Hematopoietic multipotent progenitor cell treated with erythropoietin and hydrocortisone succinate and interleukin-3 and kit ligand, for 17 days (in vitro differentiated cells): ENCODE measurements at regions not wholly inside any gene's neighbourhood (a gene's known extent, or its start where the extent isn't known, plus 50 kb on each side); places are given as distances from the start of the nearest gene placed in this dataset.
"Not testable (repeated sequence)": the region's sequence is repeated elsewhere in the genome, so short reads cannot be mapped to it uniquely, and the experiment has no call there.

Source experiments
- DNase-seq: peaks from one replicate; pipeline ENCODE4 v3.0.0-alpha.2; 2015; ENCODE audit warnings: low spot score

DNA sequence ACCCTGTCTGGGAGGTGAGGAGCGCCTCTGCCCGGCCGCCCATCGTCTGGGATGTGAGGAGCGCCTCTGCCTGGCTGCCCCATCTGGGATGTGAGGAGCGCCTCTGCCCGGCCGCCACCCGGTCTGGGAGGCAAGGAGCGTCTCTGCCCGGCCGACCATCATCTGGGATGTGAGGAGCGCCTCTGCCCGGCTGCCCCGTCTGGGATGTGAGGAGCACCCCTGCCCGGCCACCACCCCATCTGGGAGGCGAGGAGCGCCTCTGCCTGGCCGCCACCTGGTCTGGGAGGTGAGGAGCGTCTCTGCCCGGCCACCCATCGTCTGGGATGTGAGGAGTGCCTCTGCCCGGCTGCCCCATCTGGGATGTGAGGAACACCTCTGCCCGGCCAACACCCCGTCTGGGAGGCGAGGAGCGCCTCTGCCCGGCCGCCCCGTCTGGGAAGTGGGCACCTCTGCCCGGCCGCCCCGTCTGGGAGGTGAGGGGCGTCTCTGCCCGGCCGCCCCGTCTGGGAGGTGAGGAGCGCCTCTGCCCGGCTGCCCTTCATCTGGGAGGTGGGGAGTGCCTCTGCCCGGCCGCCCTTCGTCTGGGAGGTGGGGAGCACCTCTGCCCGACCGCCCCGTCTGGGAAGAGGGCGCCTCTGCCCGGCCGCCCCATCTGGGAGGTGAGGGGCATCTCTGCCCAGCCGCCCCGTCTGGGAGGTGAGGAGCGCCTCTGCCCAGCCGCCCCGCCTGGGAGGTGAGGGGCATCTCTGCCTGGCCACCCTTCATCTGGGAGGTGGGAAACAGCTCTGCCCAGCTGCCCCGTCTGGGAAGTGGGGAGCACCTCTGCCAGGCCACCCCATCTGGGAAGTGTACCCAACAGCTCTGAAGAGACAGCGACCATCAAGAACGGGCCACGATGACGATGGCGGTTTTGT lies 399.7 kb downstream of the CAAP1 start:
- DNase-seq: not testable (repeated sequence)

- DNase-seq: not testable (repeated sequence)
Measured at GRCh38 chr9:26491922-26492607, 400.5 kb downstream of the CAAP1 start.

GRCh38 chr9:26483991-26484390 lies 408.6 kb downstream of the CAAP1 start:
- no peak for DNase-seq

DNA sequence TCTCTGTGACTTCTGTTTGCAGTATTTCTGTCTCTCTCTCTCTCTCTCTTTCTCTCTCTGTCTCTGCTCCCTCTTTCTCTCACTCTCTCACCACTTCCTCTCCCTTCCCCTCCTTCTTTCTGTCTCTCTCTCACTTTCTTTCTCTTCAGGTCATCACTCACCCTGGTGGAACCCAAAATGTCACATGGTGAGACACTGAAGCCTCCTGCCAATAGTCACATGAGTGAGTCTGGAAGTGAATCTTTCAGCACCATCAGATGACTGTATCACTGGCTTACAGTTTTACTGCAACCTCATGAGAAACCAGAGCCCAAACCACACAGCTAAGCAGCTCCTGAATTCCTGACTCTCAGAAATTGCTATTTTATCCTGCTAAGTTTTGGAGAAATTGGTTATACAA lies 414.6 kb downstream of the CAAP1 start:
- DNase-seq: no peak

DNA sequence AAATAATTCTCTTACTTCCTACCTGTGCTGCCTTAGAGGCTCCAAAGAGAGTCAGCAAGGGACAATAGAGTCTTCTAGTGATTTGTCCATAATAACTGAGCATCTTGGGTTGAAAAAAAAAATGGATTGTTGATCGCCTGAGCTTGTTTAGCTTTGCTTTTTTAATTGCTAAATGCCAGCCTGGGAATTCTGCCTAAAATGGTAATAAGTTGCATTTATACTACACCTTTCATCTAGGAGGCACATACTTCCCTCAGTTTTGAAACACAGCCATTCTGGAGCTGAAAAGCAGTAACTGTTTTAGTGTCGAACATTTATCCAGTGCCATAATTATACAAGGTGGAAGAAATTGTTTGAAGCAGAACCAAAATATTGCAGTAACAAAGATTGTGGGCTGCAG lies 421.3 kb downstream of the CAAP1 start:
- no peak for DNase-seq

- no peak for DNase-seq
Measured at GRCh38 chr9:26470284-26470683, 422.3 kb downstream of the CAAP1 start.

GRCh38 chr9:26463837-26464236 lies 428.8 kb downstream of the CAAP1 start:
- no peak for DNase-seq

GRCh38 chr9:26462751-26463150 lies 429.9 kb downstream of the CAAP1 start:
- DNase-seq: no peak

DNA sequence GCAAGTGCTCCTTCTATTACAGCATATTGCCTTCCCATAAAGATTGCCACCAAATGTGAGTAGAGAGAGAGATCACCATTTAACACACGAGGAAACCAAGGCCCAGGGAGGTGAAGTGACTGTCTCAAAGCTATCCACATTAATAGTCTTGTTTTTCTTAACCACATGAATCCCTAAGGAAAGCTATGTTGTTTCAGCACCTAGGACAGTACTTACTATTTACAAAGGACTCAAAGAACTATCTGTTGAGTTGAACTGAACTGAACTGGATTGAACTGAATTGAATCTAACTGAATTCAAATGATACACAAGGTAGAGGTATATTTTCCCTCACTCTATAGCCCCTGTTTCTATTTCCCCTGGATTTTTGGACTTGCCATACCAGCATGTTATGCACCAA lies 430.4 kb downstream of the CAAP1 start:
- DNase-seq: no peak

GRCh38 chr9:26460624-26461023 lies 432.0 kb downstream of the CAAP1 start:
- DNase-seq: no peak

- no peak for DNase-seq
Measured at GRCh38 chr9:26459959-26460358, 432.6 kb downstream of the CAAP1 start.

GRCh38 chr9:26458054-26458453 lies 434.5 kb downstream of the CAAP1 start:
- DNase-seq: no peak

DNA sequence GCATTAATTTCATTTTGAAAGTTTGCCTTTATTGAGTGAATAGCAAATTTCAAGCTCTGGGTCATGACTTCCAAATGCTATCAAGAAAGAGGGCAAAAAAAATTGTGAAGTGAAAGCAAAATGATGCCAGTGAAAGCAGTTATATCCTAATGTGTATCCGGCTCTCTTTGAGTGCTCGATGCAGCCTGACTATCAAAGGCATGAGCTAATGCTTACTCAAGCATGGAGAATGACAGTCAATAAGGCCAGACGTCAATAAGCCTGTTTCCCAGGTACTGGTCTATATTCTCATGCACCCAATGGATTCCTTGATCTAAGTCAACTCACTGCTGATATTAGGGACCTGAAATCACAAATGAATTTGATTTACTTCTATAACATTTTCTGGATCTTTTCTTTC lies 435.5 kb downstream of the CAAP1 start:
- no peak for DNase-seq

- no peak for DNase-seq
Measured at GRCh38 chr9:26439061-26439624, 453.5 kb downstream of the CAAP1 start.

GRCh38 chr9:26437056-26437711 lies 455.4 kb downstream of the CAAP1 start:
- no peak for DNase-seq

DNA sequence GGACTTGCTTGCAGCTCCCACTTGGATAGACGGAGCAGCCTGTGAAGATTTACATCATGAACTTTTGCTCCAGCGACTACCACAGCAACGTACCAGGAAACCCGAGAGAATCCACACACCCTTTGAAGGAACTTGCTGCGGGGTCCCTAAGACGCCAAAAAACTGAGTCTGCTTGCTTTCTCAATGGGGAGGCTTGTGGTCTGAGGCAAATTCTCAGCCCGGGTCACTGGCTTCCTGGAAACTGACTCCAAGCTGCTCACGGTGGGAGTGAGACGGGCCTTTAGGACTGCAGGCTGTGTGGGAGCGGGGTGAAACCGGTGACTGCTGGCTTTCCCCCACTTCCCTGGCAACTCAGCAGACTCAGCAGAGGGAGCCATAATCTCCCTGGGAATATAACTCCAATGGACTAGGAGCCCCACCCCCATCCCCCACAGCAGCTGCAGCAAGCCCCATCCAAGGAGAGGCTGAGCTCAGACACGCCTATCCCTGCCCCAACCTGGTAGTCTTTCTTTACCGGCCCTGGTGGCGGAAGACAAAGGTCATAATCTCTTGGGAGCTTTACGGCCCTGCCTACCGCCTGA lies 466.0 kb downstream of the CAAP1 start:
- DNase-seq: no peak

GRCh38 chr9:26418480-26418879 lies 474.1 kb downstream of the CAAP1 start:
- DNase-seq: no peak

DNA sequence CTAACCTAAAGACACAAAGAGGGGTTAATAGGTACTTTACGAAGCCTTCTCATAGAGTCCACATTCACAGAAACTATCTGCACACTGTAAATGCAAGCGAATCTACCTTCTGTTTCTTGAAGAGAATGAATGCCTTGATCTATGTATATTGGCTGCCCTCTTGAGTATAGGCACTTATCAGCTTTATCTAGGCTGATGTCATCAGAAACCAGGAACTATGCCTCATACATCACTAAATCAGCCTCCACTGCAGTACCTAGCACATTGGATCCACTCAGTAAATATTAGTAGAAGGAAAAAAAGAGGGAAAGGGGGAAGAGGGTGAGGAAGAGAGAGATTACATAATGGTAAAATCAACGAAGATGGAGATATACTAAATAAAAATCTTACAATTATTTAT lies 477.1 kb downstream of the CAAP1 start:
- no peak for DNase-seq

GRCh38 chr9:26413611-26414010 lies 479.0 kb downstream of the CAAP1 start:
- no peak for DNase-seq

DNA sequence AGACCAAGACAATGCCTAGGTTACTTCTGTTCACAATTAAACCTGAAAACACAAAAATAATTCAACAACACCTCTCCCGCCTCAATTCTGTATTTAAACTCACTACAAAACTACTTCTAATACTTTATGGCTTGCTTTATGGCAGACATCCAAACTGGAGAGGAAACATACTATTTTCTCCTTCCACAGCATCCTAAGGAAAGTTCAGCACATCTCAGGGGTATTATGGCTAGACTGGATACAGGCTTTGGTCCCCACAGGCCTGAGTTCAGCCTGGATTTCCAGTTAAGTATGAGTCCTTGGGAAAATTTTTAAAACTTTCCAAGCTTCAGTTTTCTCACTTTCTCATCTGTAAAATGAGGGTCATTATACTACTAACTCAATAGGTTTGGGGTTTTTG lies 480.2 kb downstream of the CAAP1 start:
- no peak for DNase-seq

DNA sequence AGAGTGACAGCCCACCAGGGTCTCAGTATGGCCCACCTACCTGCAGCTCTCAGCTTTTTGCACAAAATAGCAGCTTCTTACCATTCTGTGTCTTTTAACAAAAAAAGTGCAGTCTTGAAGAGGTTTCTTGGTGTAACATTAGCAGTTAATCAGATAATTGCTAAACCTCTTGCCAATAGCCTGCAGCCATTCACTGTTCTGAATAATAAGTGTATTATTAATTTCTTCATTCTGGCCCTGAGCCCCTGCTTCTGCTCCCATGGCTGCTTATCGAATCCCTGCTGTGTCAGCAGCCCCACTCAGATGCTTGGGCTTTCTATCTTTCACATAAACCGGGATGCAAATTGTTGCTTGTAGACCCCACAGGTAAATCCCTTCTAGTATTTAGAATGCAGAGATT lies 485.9 kb downstream of the CAAP1 start:
- no peak for DNase-seq

GRCh38 chr9:26399556-26399955 lies 493.0 kb downstream of the CAAP1 start:
- DNase-seq: no peak
